HG02678 (cell line): ENCODE measurements at regions not wholly inside any gene's neighbourhood (a gene's known extent, or its start where the extent isn't known, plus 50 kb on each side); places are given as distances from the start of the nearest gene placed in this dataset.
"Not testable (repeated sequence)": the region's sequence is repeated elsewhere in the genome, so short reads cannot be mapped to it uniquely, and the experiment has no call there.

Experiments used
- ATAC-seq: cut with Tn5 transposase; IDR thresholded peaks from one replicate; pipeline ENCODE4 v1.9.1; 2021; ENCODE audit warnings: mild to moderate bottlenecking, moderate library complexity; ENCODE audit not compliant: unreplicated experiment

- no peak for ATAC-seq
These were observed 99.5 kb downstream of the CD83 start for GRCh38 chr6:14216946-14217684.

- no peak for ATAC-seq
These were observed 100.4 kb downstream of the CD83 start for GRCh38 chr6:14217728-14218518.

DNA sequence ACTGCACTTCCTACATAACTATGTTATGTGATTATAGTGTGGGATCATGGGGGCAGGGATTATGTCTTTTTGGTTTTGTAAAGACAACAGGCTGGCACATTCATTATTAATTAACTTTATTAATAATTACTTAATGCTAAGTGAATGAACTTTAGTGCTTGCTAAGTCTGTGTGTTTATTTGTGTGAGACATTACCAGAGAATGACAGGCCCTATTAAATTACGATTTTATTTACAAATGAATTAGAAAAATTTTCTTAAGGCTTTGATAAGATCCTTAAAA is 100.9 kb downstream of the CD83 start:
- no peak for ATAC-seq

DNA sequence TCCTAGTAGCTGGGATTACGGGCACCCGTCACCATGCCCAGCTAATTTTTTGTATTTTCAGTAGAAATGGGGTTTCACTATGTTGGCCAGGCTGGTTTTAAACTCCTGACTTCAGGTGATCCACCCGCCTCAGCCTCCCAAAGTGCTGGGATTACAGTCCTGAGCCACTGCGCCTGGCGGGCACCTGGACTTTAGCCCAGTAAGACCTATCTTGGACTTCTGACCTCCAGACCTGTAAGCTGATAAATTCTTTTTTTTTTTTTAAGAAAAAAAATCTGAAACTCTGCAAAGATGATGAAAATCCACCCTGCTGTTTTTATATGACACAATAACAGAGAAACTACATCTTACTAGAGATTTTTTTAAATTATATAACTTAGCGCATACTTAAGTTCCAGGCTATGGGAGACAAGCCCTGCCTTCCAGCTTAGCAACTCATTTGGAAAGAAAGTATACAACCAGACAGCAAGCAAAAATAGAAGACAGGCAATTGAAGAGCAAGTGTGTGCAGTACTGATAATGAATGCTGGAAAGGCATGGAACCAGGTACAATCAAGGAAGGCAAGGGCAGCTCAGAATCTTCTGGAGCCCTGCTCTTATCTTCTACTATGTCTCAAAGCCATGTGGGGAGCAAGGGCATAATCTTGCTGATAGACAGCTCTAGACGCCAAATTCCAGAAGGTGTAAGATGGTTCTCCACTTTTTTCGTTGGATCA is 104.2 kb downstream of the CD83 start:
- no peak for ATAC-seq

DNA sequence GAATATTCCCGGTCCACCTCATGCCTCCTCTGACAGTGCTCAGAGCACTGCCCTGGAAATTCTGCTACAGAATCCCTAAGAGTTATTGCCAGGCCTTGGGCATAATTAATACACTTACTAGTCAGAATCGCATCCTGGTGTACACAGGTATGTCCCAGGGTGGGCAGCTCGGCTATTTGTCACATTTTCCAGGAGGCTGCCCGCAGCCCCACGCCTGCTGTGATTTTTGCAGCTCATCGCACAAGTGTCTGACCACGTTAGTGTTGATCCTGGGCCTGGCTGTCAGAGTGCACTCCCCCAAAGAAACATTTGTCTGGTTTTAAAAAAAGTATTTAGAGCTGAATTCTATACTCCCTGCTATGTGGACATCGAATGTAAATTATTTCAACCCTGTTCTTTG is 105.4 kb downstream of the CD83 start:
- no peak for ATAC-seq

DNA sequence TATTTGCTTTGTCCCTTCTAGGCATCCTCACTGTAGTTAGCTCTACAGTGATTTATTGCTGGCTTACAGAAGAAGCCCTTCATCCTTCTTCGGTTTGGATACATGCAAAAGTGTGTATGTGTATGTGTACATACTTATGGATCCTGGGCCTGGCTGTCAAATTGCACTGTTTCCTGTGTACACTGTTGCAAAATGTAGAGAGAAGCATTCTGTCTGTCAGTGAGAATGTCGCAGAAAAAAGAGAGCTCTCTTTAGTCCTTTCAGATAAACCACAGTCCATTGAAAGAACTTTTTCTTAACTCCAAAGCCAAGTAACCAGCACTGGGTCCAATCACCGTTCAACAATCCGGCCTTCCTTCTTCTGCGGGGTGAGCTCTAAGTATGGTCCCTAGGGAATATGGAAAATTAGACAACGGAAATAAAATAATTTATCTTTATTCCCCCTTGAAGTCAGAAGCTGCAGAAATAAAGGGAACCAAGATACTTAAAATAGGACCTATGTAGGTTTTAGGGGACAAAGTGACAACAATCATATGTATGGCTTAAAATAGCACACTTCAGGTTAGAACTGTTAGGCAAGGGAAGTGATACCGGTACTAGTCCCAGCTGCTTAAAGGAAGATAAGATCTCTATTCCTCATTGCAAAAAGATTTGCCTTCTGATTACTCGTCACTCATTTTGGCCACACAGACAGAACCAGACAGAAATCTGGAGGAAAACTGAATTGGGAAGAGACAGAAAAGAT is 107.0 kb downstream of the CD83 start:
- ATAC-seq, result peak; percentile 79

GRCh38 chr6:14226051-14226660 is 108.6 kb downstream of the CD83 start:
- ATAC-seq, result no peak

DNA sequence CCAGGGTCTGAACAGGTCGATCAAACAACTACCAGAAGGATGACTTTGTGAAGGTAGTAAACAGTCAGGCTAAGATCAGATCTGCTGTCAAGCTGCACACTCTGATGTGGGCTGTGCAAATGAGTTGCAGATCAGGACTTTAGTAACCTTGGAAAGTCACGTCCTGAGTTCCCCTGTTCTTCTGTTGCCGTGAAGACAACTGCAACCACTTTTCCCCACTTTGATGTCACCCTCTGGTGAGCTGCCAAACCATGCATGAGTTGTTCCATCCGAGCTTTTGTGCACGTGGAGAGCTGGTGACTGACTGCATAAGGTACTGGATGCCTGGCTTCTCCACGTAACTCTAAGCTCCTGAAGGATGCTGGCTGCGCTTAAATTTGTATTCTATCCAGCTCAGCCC is 111.0 kb downstream of the CD83 start:
- ATAC-seq, result no peak

DNA sequence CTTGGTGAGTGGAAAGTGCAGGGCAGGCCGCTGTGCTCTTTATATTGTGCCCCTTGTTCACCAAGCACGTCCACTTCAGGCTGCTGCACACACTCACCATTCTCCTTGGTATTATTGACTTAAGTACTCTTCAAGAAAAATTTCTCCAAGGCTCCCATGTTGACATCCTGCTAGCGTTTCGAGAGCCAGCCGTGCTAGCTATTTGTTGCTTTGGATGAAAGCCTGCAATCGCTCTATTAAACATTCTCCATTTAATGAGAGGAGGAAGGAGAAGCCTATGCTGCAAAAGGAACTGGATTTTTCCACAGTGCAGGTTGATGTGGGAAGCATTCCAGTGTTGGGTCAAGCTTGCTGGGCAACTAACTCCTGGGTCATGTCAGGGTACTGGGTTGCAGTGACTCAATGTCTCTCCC is 113.5 kb downstream of the CD83 start:
- ATAC-seq, result no peak

DNA sequence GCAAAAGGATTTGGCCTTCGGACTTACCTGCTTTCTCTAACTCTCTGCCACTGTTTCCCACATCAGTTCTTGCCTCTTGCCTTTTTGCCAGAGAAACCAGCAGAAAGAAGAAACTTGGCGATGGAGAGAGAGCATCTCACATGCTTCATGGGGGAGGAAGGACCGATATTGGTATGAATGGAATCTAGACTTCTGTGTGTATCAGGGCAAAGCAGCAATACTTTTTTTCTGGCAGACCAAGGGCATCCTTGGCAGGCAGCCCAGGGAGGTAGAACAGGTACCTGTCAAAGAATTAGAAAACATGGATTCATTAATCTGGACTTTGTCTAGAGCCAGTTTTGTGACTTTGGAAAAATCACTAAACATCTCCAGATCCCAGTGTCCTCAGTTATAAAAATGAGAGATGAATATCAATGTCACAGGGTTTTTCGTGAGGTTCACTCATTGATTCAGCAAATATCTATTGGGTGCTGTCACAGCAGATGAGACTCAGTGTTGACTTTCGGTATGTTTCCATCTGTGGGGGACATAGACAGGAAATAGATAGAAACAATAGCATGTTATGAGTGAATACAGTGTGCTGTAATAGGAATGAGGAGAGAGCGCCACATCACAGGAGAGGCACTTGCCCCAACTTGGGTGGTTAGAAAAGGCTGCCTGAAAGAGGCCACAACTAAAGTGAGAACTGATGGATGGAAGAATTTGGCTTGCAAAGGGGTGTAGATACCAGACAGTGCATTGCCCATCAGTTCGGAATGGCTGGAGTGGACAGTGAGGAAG is 114.1 kb downstream of the CD83 start:
- no peak for ATAC-seq

- ATAC-seq, result no peak
These were observed 115.3 kb downstream of the CD83 start for GRCh38 chr6:14232889-14233288.

DNA sequence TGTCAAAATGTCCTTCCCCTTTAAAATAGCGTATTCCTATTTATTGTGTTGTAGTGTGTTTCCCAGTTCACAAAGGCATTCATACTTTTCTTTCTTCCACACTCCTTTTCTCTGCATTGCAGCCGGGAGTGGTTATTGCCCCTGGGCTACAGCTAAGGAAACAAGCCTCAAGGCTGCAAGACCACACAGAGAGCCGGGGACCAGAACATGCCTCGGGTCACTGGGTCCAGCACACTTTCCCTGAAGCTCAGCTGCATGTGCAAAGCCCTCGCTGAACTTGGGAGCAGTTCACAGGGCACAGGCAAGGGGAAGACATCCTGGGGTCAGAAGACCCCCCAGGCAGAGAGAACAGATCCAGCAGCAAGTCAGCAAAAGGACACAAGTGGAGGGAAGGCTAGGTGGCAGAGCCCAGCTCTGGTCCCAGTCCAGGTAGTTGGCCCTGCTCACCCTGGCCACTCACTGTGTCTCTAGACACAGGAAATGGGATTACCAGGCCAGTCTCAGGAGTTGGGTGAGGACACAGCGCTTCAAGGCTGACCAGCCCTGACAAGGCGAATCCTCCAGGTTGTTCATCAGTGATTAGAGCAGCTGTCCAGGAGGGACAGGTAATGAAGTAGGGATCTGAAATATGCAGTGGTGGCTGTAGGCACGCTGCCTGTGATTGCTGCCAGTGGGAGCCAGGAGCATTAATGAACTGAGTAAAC is 118.2 kb downstream of the CD83 start:
- ATAC-seq, result no peak

- ATAC-seq, result no peak
These were observed 121.5 kb downstream of the CD83 start for GRCh38 chr6:14239097-14239496.

DNA sequence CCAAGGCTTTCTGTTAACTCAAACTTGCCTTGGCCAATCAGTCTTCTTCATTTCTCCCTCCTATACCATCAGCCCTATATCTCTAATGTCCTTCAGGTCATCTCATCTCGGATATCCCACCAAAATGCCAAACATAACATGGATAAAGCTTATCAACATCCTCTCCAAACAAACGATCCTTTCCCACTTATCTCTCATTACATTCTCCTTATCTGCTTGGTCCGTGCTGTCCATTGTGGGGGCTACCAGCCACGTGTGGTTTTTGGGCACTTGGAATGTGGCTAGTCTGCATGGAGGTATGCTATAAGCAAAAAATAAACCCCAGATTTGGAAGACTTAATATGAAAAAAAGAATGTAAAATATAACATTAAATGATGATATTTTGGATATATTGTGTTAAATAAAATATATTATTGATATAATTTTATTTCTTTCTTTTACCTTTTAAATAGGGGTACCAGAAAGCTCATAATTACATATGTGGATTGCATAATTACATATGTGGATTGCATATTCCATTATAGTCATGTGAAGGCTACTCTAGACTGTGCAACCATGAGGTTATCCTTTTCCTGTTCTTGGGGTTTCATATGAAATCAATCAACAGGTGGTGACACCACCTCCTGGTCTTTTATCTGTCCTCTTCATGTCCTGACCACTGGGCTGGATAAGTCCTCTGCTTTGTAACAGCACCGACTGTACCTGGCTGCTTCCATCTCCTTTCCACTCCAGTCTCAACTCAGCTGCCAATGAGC is 123.0 kb downstream of the CD83 start:
- peak; percentile 12 for ATAC-seq

DNA sequence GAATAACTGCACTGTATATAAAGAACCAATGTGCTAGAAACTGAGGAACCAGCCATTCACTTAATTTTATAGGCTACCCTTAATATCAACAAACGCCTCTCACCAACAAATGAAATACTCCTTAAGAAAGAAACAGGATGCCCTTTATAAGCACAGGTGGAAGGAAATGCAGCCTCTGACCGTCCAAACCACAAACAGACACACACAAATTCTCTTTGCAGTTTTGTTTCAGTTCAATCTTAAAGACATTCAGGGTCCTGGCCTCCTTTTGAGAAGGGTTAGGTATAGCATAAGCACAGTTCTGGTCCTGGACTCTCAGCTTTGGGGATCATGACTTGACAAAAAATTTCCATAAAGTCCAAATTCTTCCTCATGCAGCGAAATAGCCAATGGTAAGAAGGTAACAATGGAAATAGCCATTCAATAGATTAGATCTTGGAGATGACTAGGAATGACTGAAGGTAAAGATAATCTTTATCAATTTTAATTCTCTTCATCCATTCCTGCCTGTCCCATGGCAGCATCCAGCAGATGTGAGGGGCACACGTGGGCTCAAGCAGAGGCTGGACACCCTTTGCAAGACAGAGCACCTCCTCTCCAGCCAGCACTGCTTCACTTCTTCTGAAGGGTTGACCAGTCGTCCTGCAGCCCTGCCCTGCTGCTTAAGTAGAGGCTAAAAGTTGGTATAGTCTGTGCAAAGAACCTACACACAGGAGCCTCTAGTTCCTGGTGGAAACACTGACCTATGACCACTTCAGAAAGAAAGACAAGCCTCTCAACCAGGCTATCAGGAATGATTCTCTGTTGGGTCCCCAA is 123.9 kb downstream of the CD83 start:
- ATAC-seq, result peak; percentile 64

DNA sequence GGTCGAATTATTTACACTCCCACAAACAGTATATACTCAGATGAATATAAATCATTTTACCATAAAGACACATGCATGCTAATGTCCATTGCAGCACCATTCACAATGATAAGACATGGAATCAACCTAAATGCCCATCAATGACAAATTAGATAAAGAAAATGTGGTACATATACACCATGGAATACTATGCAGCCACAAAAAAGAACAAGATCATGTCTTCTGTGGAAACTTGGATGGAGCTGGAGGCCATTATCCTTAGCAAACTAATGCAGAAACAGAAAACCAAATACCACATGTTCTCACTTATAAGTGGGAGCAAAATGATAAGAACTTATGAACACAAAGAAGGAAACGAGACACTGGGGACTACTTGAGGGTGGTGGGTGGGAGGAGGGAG is 125.3 kb downstream of the CD83 start:
- ATAC-seq, result not testable (repeated sequence)

GRCh38 chr6:14243597-14243996 is 126.0 kb downstream of the CD83 start:
- no peak for ATAC-seq

DNA sequence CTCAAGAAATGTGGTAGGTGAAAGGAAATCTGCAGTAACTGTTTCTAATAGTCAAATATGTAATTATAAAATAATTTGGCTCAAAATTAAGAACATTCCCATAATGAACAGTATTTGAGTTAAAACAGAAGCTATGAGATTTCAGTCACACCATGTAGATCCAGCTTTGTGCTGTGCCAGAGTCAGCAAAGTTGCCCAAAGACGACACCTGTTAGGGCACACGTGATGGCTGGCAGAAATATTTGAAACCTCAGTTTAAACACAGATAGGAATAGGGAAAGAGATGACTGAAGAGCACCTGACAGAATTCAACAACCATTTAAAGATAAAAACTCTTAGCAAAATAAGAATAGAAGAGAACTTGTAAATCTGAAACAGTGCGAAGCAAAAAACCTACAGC is 129.3 kb downstream of the CD83 start:
- no peak for ATAC-seq
